NCI-H460 (cell line): ENCODE measurements at regions not wholly inside any gene's neighbourhood (a gene's known extent, or its start where the extent isn't known, plus 50 kb on each side); places are given as distances from the start of the nearest gene placed in this dataset.
"Not testable (repeated sequence)": the region's sequence is repeated elsewhere in the genome, so short reads cannot be mapped to it uniquely, and the experiment has no call there.

ENCODE experiments used
- DNase-seq: peaks from one replicate; pipeline ENCODE4 v3.0.0-alpha.2; 2016; ENCODE audit warnings: low read depth; ENCODE audit errors: extremely low read depth

DNA sequence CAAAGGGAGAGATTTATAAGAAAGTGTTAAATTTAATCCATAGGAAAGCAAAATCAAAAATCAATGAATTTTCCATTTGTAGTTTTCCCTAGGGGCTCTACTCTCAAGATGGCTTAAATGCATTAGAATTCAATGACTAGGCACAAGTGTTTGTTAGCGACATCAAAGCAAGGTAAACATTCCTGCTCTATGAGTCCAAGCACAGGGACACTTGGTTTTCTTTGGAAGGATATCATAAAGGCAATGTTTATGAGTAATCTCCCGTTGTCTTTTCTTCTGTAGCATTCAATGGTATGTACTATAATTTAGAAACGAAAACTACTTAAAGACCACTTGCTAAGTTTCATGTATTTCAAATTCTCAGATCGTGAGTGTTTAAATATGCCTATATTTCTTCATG, 54.8 kb upstream of the ZNF717 start:
- not testable (repeated sequence) for DNase-seq

- not testable (repeated sequence) for DNase-seq
Observed at GRCh38 chr3:75850301-75851008, 65.1 kb upstream of the ZNF717 start.

DNA sequence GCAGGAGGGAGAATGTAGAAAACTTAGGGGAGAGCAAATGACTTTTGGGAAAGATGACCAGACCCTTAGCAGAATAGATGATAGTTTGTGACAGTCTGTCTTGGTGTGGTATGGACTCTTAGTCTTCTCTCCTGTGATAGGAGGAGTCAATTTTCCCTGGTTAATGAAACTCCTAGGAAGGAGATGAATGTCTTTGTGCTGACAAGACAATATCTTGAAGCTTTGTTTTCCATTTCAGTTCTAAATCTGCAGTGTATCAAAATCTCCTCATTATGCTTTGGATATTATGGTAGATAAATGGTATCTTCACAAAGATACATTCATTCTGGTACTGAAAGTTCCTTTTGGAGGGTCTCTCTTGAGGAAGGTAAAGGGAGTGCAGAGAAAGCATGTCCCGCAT, 77.8 kb upstream of the ZNF717 start:
- no peak for DNase-seq

GRCh38 chr3:75863878-75864277, 78.5 kb upstream of the ZNF717 start:
- DNase-seq: no peak

- not testable (repeated sequence) for DNase-seq
Observed at GRCh38 chr3:75883719-75884118, 98.4 kb upstream of the ZNF717 start.

- DNase-seq: no peak
Observed at GRCh38 chr3:75886971-75887526, 101.7 kb upstream of the ZNF717 start.

DNA sequence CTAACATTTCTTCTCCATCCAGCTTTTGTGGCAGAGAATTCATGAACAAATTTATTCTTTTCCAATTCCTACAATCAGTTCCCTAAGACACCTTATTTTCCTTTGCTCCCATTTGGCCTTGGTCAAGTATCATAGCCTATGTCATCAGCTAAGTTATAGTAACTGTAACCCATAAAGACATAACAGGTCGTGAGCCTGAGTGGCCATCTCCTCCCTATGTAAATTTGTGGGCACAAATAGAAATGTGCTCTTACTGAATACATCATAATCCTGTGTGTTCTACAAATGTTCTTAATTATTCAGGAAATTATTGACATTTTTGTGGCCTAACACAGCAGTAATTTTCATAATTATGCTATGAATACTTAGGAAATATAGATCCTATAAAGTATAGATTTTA, 108.9 kb upstream of the ZNF717 start:
- DNase-seq: no peak

DNA sequence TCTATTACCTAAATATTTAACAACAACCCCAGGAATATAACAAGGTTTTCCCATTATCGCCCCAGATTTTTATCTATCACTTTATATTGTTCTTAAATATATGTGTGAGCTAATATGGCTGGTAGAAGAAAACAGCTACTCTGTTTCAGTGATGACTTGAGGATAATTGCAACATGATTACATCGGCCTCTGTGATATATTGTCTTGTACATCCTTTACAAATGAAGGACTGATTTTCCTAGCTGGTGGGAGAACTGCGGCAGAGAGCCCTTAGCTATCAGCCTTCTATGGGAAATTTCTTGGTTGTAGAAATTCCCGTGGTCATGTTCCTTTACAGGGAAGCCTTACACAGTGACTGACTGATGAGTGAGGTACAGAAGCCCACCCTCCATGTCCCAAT, 110.9 kb upstream of the ZNF717 start:
- DNase-seq: no peak

DNA sequence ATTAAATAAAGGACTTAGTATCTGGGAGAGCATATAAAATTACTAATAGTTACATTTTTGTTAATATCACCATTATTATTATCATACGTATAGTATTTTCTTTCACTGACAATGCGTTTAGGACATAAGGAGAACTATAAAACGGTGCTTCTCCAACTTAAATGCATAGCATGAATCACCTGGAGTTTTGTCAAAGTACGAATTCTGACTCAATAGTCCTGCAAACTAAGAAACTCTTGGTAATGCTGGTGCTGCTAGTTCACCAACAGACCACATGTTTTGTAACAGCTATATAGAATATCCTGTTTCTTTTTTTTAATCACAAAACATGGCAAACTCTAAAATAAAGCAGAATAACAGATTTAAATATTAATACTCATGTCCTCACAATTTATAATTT, 116.1 kb upstream of the ZNF717 start:
- not testable (repeated sequence) for DNase-seq

- no peak for DNase-seq
Observed at GRCh38 chr3:75906555-75907112, 121.3 kb upstream of the ZNF717 start.

DNA sequence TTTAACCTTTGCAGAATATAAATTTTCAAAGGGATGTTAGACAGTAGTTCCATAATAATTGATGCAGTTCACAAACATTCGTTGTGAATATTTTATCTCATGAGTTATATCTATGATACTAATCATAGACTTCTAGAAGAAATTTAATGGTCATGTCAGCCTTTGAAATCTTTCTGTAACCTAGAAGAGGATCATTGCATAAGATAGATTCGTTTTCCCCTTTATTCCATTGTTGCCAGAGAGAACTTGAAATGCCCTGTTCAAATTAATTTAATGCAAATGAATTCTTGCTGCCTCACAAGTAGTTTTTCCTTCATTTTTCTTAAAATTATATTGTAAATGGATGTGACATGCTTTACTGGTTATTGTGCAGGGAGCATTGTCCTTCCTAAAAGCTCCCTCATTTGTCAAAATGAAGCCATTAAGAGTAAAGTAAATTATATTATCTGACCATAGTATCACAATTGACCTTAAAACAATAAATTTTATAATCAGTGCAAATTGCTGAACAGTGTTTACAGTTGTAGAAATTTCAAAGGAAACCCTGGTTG, 128.5 kb upstream of the ZNF717 start:
- no peak for DNase-seq

- not testable (repeated sequence) for DNase-seq
Observed at GRCh38 chr3:75914741-75915140, 129.4 kb upstream of the ZNF717 start.

GRCh38 chr3:75938921-75939320, 153.6 kb upstream of the ZNF717 start:
- no peak for DNase-seq

DNA sequence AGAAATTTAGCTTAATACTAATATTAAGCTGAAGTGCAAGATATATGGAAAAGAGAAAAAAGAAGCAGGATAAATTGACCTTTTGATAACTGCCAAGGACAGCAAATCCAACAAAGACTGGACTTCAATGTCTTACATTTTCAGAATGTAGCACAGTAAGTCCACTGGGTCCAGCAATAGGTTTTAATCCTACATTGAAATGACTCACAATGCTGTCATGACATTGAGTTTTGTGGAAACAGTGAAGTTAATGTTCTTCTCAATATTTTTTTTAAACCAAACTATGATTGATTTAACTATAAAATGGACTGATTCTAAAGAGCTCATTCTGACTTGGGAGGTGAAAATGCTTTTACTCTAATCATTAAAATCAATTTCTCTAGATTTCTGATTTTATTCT, 166.6 kb upstream of the ZNF717 start:
- DNase-seq: no peak

- not testable (repeated sequence) for DNase-seq
Observed at GRCh38 chr3:75960031-75960430, 174.7 kb upstream of the ZNF717 start.

DNA sequence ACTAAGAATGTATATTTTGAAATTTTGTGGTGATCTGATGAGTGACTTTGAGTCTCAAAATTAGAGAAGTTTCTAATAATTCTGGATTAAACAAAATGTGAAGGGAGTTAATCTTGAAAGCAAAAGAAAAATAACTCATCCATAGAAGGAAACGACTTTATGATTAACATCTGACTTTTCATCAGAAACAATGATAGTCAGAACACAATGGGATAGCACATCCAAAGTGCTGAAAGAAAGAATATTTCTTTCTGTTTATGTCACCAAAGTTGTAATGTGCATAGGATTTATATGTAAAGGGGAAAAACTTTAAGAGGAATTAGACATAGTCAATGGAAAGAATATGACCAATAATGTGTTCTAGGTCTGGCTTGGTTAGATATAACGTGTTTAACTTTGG, 176.7 kb upstream of the ZNF717 start:
- not testable (repeated sequence) for DNase-seq

DNA sequence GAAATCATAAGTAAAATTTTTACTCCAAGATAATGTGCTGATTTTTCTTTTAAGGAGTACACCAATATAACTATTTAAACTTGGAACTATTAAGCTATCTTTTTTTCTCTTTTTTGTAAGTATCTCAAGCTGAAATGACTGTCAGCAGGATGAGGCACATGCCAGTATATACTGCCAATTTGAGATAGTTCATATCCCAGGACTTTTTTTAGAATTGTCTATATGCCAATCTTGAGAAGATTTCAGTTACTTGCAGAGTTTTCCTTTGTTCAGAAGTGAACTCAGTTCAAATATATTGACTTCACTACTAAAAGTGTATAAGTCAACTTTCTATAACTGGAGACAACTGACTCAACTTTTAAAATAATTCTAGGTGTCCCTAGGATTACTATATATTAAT, 181.7 kb upstream of the ZNF717 start:
- no peak for DNase-seq

DNA sequence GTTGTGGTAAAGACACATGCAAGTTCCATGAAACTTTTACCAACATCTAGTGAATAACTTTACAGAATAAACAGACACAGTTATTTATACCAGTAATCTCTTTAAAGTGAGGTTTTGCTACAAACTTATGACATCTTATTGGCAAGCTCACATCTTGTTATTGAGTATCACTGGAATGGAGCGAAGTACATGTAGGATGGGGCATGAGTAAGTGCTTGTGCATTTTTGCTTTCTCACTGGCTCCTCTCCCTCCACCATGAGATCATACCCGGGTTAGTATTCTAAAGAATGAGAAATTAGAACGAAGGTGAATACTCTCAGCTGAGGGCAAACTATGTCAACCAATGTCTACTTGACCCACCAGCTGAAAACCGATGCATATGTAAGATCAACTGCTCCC, 193.3 kb upstream of the ZNF717 start:
- no peak for DNase-seq

DNA sequence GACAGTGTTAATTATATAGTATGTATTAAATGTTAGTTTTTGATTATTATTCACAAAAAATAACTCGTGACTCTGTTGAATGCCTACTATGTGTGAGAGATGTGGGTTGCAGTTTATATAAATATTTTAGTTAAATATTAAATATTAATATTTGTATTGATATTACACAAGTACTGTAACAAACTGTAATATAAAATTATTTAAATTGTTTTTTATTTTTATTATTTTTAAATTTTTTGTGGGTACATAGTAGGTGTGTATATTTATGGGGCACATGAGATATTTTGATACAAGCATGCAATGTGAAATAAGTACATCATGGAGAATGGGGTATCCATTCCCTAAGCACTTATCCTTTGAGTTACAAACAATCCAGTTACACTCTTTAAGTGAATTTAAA, 196.1 kb upstream of the ZNF717 start:
- DNase-seq: no peak

DNA sequence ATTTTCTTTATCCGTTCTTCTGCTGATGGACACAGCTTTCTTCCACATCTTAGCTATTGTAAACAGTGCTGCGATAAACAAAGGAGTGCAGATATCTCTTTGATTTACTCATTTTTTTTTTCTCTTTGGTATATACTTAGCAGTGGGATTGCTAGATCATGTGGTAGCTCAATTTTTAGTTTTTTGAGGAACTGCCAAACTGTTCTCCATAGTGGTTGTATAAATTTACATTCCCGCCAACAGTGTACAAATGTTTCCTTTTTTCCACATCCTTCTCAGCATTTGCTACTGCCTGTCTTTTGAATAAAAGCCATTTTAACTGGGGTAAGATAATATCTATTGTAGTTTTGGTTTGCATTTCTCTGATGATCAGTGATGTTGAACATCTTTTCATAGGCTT, 196.8 kb upstream of the ZNF717 start:
- no peak for DNase-seq

DNA sequence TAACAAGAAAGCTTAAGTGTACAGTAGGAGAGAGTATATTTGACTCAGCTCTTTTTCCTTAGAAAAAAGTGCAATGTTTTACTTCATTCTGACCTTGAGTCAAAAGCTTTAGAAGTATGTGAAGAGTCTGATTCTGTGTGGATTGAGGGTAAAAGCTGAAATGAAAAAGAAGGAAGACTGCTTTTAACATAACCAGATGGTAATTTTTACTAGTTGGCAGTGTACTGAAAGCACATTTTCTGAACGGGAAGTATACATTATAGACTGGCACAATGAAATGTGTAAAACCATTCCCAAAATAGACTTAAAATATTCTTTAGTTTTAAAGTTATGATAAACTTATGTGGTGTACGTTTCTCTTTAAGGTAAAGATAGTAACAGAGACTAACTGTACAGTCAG, 197.8 kb upstream of the ZNF717 start:
- DNase-seq: no peak

- DNase-seq: no peak
Observed at GRCh38 chr3:75983609-75984290, 198.4 kb upstream of the ZNF717 start.
